SIG-M5 treated with dmso at 0.1 percent for 504 hours (cell line): ENCODE measurements at regions not wholly inside any gene's neighbourhood (a gene's known extent, or its start where the extent isn't known, plus 50 kb on each side); places are given as distances from the start of the nearest gene placed in this dataset.

Experiments
- DNase-seq: peaks from one replicate; lab custom pipeline; 2025; ENCODE audit not compliant: unreplicated experiment; lab: John Stamatoyannopoulos, UW

GRCh38 chr22:26891429-26891828, 234.0 kb downstream of the MIAT start:
- DNase-seq = no peak

GRCh38 chr22:26892166-26893041, 235.0 kb downstream of the MIAT start:
- no peak for DNase-seq

GRCh38 chr22:26893173-26894110, 236.1 kb downstream of the MIAT start:
- no peak for DNase-seq

- DNase-seq = no peak
Observed at GRCh38 chr22:26894362-26894761, 237.0 kb downstream of the MIAT start.

- peak; percentile 10 for DNase-seq
Observed at GRCh38 chr22:26894766-26895485, 237.5 kb downstream of the MIAT start.

GRCh38 chr22:26897384-26897783, 240.0 kb downstream of the MIAT start:
- no peak for DNase-seq

- no peak for DNase-seq
Observed at GRCh38 chr22:26898946-26899605, 241.7 kb downstream of the MIAT start.

- no peak for DNase-seq
Observed at GRCh38 chr22:26900787-26901186, 243.4 kb downstream of the MIAT start.

GRCh38 chr22:26901198-26901816, 243.9 kb downstream of the MIAT start:
- no peak for DNase-seq

GRCh38 chr22:26902401-26903029, 245.1 kb downstream of the MIAT start:
- no peak for DNase-seq

GRCh38 chr22:26903030-26903856, 245.9 kb downstream of the MIAT start:
- no peak for DNase-seq

GRCh38 chr22:26904483-26904882, 247.1 kb downstream of the MIAT start:
- DNase-seq = no peak

- no peak for DNase-seq
Observed at GRCh38 chr22:26905076-26905475, 247.7 kb downstream of the MIAT start.

GRCh38 chr22:26905640-26906039, 248.3 kb downstream of the MIAT start:
- DNase-seq = no peak

GRCh38 chr22:26906464-26906863, 249.1 kb downstream of the MIAT start:
- no peak for DNase-seq

GRCh38 chr22:26907366-26907765, 250.0 kb downstream of the MIAT start:
- no peak for DNase-seq

- DNase-seq = no peak
Observed at GRCh38 chr22:26910845-26911244, 253.5 kb downstream of the MIAT start.

GRCh38 chr22:26912655-26913345, 255.4 kb downstream of the MIAT start:
- no peak for DNase-seq
